Ishikawa (cell line): ENCODE measurements at regions not wholly inside any gene's neighbourhood (a gene's known extent, or its start where the extent isn't known, plus 50 kb on each side); places are given as distances from the start of the nearest gene placed in this dataset.

Source experiments
- CEBPB ChIP-seq: IDR thresholded peaks from 2 replicates; pipeline ENCODE4 v1.6.1; 2012
- CREB1 ChIP-seq: IDR thresholded peaks from 2 replicates; pipeline ENCODE4 v1.6.1; 2012; ENCODE audit warnings: low read depth
- EGR1 ChIP-seq: IDR thresholded peaks from 2 replicates; pipeline ENCODE4 v1.6.1; 2012
- EP300 ChIP-seq: IDR thresholded peaks from 2 replicates; pipeline ENCODE4 v1.6.1; 2012; ENCODE audit warnings: borderline replicate concordance
- FOXM1 ChIP-seq: IDR thresholded peaks from 2 replicates; pipeline ENCODE4 v1.6.1; 2012; ENCODE audit warnings: low read depth, borderline replicate concordance
- NFIC ChIP-seq: IDR thresholded peaks from 2 replicates; pipeline ENCODE4 v1.6.1; 2012
- RAD21 ChIP-seq: IDR thresholded peaks from 2 replicates; pipeline ENCODE4 v1.6.1; 2012; ENCODE audit warnings: low read depth
- TAF1 ChIP-seq: IDR thresholded peaks from 2 replicates; pipeline ENCODE4 v1.6.1; 2012; ENCODE audit warnings: low read depth, mild to moderate bottlenecking
- TCF12 ChIP-seq: IDR thresholded peaks from 2 replicates; pipeline ENCODE4 v1.6.1; 2012; ENCODE audit warnings: low read depth
- TEAD4 ChIP-seq: IDR thresholded peaks from 2 replicates; pipeline ENCODE4 v1.6.1; 2012
- YY1 ChIP-seq: IDR thresholded peaks from 2 replicates; pipeline ENCODE4 v1.6.1; 2012; ENCODE audit warnings: low read depth
- ZBTB7A ChIP-seq: IDR thresholded peaks from 2 replicates; pipeline ENCODE4 v1.6.1; 2012; ENCODE audit warnings: low read depth
- TF ChIP-seq, protein P1 (sequence below): IDR thresholded peaks from 2 replicates; pipeline ENCODE4 v1.6.1; 2012
- TF ChIP-seq, protein P2 (sequence below): IDR thresholded peaks from 2 replicates; pipeline ENCODE4 v1.6.1; 2012; ENCODE audit warnings: low read depth, mild to moderate bottlenecking
- TF ChIP-seq, protein P3 (sequence below): IDR thresholded peaks from 2 replicates; pipeline ENCODE4 v1.6.1; 2012

DNA sequence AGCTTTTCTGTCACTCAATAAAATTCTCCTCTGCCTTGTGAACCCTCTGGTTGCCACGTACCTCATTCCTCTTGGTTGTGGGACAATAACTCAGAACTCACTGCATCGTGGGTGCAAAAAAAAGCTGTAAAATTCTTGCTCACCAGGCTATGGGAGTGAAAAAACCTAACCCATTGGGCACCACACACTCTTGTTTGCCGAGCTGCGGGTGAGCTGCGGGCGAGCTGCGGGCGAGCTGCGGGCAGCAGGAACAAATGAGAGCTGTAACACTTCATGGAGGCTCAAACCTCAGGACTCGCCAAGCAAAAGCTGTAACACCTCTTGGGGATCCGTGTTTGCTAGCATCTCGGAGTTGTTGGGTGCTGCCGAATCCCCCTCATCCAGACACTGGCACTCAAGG, 641.3 kb upstream of the CHRM3 start:
- TF ChIP-seq TEAD4: no peak
- no peak for TF ChIP-seq NFIC
- no peak for TF ChIP-seq FOXM1
- TF ChIP-seq, protein P1, sequence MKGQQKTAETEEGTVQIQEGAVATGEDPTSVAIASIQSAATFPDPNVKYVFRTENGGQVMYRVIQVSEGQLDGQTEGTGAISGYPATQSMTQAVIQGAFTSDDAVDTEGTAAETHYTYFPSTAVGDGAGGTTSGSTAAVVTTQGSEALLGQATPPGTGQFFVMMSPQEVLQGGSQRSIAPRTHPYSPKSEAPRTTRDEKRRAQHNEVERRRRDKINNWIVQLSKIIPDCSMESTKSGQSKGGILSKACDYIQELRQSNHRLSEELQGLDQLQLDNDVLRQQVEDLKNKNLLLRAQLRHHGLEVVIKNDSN: no peak
- TF ChIP-seq YY1: no peak
- no peak for TF ChIP-seq TAF1
- no peak for TF ChIP-seq RAD21
- TF ChIP-seq TCF12: no peak
- TF ChIP-seq, protein P2, sequence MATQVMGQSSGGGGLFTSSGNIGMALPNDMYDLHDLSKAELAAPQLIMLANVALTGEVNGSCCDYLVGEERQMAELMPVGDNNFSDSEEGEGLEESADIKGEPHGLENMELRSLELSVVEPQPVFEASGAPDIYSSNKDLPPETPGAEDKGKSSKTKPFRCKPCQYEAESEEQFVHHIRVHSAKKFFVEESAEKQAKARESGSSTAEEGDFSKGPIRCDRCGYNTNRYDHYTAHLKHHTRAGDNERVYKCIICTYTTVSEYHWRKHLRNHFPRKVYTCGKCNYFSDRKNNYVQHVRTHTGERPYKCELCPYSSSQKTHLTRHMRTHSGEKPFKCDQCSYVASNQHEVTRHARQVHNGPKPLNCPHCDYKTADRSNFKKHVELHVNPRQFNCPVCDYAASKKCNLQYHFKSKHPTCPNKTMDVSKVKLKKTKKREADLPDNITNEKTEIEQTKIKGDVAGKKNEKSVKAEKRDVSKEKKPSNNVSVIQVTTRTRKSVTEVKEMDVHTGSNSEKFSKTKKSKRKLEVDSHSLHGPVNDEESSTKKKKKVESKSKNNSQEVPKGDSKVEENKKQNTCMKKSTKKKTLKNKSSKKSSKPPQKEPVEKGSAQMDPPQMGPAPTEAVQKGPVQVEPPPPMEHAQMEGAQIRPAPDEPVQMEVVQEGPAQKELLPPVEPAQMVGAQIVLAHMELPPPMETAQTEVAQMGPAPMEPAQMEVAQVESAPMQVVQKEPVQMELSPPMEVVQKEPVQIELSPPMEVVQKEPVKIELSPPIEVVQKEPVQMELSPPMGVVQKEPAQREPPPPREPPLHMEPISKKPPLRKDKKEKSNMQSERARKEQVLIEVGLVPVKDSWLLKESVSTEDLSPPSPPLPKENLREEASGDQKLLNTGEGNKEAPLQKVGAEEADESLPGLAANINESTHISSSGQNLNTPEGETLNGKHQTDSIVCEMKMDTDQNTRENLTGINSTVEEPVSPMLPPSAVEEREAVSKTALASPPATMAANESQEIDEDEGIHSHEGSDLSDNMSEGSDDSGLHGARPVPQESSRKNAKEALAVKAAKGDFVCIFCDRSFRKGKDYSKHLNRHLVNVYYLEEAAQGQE: no peak
- TF ChIP-seq ZBTB7A: no peak

DNA sequence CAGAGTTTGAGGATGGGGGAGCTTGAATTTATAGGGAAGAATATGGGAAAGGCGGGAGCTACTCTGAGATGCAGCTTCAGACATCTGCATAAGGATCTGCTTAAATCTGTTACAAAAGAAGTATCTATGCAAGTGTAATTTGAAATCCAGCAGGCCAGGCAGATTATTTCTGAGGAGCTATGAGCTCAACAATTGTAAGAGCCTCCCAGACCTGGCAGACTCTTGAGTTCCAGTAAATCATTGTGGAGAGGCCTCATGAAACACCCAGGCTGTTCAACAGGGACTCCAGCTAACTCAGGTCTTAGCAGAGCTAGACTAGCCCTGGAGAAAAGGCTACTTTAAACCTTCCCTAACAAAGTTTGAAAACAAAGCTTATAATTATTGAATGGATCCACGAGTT, 647.5 kb upstream of the CHRM3 start:
- TF ChIP-seq TCF12 (no peak), EP300 (no peak)

DNA sequence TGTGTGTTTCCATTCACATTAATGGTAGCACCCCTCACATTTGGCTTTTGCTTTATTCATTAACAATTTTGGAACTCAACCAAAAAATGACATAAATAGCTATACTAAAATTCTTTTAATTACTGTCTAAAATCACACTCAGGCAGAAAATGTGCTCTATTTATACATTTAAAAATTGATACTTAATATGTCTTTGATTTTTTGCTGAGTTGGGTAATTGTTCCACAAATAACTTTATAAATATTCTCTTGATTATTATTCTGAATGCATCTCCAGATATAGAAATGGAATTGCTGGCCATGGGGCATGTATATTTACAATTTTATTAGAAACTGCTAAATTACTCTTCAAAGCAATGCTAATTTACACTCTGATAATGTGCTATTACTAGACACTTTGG, 658.7 kb upstream of the CHRM3 start:
- TF ChIP-seq, protein P1: no peak
- TF ChIP-seq RAD21: no peak
- TF ChIP-seq, protein P3, sequence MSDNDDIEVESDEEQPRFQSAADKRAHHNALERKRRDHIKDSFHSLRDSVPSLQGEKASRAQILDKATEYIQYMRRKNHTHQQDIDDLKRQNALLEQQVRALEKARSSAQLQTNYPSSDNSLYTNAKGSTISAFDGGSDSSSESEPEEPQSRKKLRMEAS: no peak
- no peak for TF ChIP-seq TEAD4
- TF ChIP-seq NFIC: no peak
- TF ChIP-seq YY1: no peak
- TF ChIP-seq CEBPB: no peak
- TF ChIP-seq EP300: no peak
- TF ChIP-seq TCF12: no peak
- TF ChIP-seq, protein P2: no peak
- TF ChIP-seq TAF1: no peak
- TF ChIP-seq FOXM1: no peak
- TF ChIP-seq EGR1: no peak
- no peak for TF ChIP-seq CREB1
- no peak for TF ChIP-seq ZBTB7A

DNA sequence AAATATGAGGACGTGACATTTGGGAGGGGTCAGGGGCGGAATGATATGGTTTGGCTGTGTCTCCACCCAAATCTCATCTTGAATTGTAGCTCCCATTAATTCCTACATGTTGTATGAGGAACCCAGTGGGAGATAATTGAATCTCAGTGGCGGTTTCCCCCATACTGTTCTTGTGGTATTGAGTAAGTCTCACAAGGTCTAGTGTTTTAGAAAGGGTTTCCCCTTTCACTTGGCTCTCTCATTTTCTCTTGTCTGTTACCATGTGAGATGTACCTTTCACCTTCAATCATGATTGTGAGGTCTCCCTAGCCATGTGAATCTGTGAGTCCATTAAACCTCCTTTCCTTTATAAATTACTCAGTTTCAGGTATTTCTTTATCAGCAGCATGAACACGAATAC, 663.6 kb upstream of the CHRM3 start:
- TF ChIP-seq TEAD4 (no peak), NFIC (no peak), ZBTB7A (no peak), CREB1 (no peak), RAD21 (no peak), FOXM1 (no peak), EGR1 (no peak), TAF1 (no peak), EP300 (no peak), CEBPB (no peak), TCF12 (no peak), YY1 (no peak)
- TF ChIP-seq, protein P2: no peak
- TF ChIP-seq, protein P3: no peak
- TF ChIP-seq, protein P1: no peak
